OCI-LY1 (cell line): ENCODE measurements at regions not wholly inside any gene's neighbourhood (a gene's known extent, or its start where the extent isn't known, plus 50 kb on each side); places are given as distances from the start of the nearest gene placed in this dataset.
"Not testable (repeated sequence)": the region's sequence is repeated elsewhere in the genome, so short reads cannot be mapped to it uniquely, and the experiment has no call there.

Experiments
- EZH2 ChIP-seq: fragments of 200-600 bp; sonication (generic), shearing (Covaris generic); IDR thresholded peaks from 2 replicates; pipeline ENCODE4 v1.8.0; 2017; ENCODE audit warnings: borderline replicate concordance, mixed run types, mild to moderate bottlenecking, antibody characterized with exemption, low read length, moderate library complexity, mixed read lengths
- TF ChIP-seq, protein P1 (sequence below): fragments of 200-600 bp; sonication (generic), shearing (Covaris generic); IDR thresholded peaks from 2 replicates; pipeline ENCODE4 v1.5.1; 2017; ENCODE audit warnings: mild to moderate bottlenecking, antibody characterized with exemption, low read length, moderate library complexity, mixed read lengths

DNA sequence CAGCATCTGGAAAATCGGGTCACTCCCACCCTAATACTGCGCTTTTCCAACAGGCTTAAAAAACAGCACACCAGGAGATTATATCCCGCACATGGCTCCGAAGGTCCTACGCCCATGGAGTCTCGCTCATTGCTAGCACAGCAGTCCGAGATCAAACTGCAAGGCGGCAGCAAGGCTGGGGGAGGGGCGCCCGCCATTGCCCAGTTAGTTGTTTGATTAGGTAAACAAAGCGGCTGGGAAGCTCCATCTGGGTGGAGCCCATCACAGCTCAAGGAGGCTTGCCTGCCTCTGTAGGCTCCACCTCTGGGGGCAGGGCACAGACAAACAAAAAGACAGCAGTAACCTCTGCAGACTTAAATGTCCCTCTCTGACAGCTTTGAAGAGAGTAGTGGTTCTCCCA lies 111.8 kb upstream of the DLG1 start:
- TF ChIP-seq, protein P1, sequence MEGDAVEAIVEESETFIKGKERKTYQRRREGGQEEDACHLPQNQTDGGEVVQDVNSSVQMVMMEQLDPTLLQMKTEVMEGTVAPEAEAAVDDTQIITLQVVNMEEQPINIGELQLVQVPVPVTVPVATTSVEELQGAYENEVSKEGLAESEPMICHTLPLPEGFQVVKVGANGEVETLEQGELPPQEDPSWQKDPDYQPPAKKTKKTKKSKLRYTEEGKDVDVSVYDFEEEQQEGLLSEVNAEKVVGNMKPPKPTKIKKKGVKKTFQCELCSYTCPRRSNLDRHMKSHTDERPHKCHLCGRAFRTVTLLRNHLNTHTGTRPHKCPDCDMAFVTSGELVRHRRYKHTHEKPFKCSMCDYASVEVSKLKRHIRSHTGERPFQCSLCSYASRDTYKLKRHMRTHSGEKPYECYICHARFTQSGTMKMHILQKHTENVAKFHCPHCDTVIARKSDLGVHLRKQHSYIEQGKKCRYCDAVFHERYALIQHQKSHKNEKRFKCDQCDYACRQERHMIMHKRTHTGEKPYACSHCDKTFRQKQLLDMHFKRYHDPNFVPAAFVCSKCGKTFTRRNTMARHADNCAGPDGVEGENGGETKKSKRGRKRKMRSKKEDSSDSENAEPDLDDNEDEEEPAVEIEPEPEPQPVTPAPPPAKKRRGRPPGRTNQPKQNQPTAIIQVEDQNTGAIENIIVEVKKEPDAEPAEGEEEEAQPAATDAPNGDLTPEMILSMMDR: not testable (repeated sequence)
- not testable (repeated sequence) for TF ChIP-seq EZH2
